GM18505 (cell line): ENCODE measurements at regions not wholly inside any gene's neighbourhood (a gene's known extent, or its start where the extent isn't known, plus 50 kb on each side); places are given as distances from the start of the nearest gene placed in this dataset.

Experiments
- ATAC-seq: cut with Tn5 transposase; IDR thresholded peaks from one replicate; pipeline ENCODE4 v1.9.1; 2021; ENCODE audit not compliant: unreplicated experiment
- POLR2A ChIP-seq: IDR thresholded peaks from 4 replicates; pipeline ENCODE4 v1.6.1; 2011; ENCODE audit warnings: borderline replicate concordance; ENCODE audit not compliant: insufficient read depth, insufficient read length; ENCODE audit errors: extremely low read depth

GRCh38 chr5:3933536-3933935, 337.9 kb downstream of the IRX1 start:
- no peak for ATAC-seq
- no peak for TF ChIP-seq POLR2A

GRCh38 chr5:3933966-3934365, 338.3 kb downstream of the IRX1 start:
- no peak for TF ChIP-seq POLR2A
- no peak for ATAC-seq

- TF ChIP-seq POLR2A, result no peak
- ATAC-seq, result no peak
These were observed 348.2 kb downstream of the IRX1 start for GRCh38 chr5:3943859-3944258.

GRCh38 chr5:3944930-3945329, 349.3 kb downstream of the IRX1 start:
- TF ChIP-seq POLR2A, result no peak
- no peak for ATAC-seq

GRCh38 chr5:3948838-3949237, 353.2 kb downstream of the IRX1 start:
- no peak for TF ChIP-seq POLR2A
- no peak for ATAC-seq

- no peak for TF ChIP-seq POLR2A
- ATAC-seq, result no peak
These were observed 358.6 kb downstream of the IRX1 start for GRCh38 chr5:3954199-3954598.

- ATAC-seq, result no peak
- no peak for TF ChIP-seq POLR2A
These were observed 359.0 kb downstream of the IRX1 start for GRCh38 chr5:3954633-3955032.

GRCh38 chr5:3957658-3958057, 362.0 kb downstream of the IRX1 start:
- no peak for ATAC-seq
- no peak for TF ChIP-seq POLR2A

- ATAC-seq, result no peak
- TF ChIP-seq POLR2A, result no peak
These were observed 362.8 kb downstream of the IRX1 start for GRCh38 chr5:3958389-3958788.

- no peak for ATAC-seq
- no peak for TF ChIP-seq POLR2A
These were observed 366.5 kb downstream of the IRX1 start for GRCh38 chr5:3962113-3962512.

GRCh38 chr5:3963652-3964051, 368.0 kb downstream of the IRX1 start:
- no peak for ATAC-seq
- no peak for TF ChIP-seq POLR2A

GRCh38 chr5:3980156-3980555, 384.5 kb downstream of the IRX1 start:
- no peak for ATAC-seq
- TF ChIP-seq POLR2A, result no peak

GRCh38 chr5:3987867-3988266, 392.2 kb downstream of the IRX1 start:
- ATAC-seq, result no peak
- TF ChIP-seq POLR2A, result no peak

GRCh38 chr5:3993856-3994473, 398.3 kb downstream of the IRX1 start:
- no peak for TF ChIP-seq POLR2A
- ATAC-seq, result no peak

GRCh38 chr5:3994628-3995027, 399.0 kb downstream of the IRX1 start:
- TF ChIP-seq POLR2A, result no peak
- no peak for ATAC-seq
